B cell (primary cell): ENCODE measurements at regions not wholly inside any gene's neighbourhood (a gene's known extent, or its start where the extent isn't known, plus 50 kb on each side); places are given as distances from the start of the nearest gene placed in this dataset.

Source experiments
- CTCF ChIP-seq: fragments of 200-600 bp; IDR thresholded peaks from one replicate; pipeline ENCODE4 v1.8.0; 2022; ENCODE audit warnings: antibody characterized with exemption, mild to moderate bottlenecking
- EZH2 ChIP-seq: IDR thresholded peaks from 2 replicates; pipeline ENCODE4 v1.6.1; 2012; ENCODE audit warnings: borderline replicate concordance, low read depth, mild to moderate bottlenecking, moderate library complexity, low read length; ENCODE audit not compliant: insufficient read depth, poor library complexity, severe bottlenecking

GRCh38 chr15:93362821-93363220 lies 273.8 kb upstream of the RGMA start:
- TF ChIP-seq CTCF (no peak), EZH2 (no peak)
